ENCODE measurements at regions not wholly inside any gene's neighbourhood (a gene's known extent, or its start where the extent isn't known, plus 50 kb on each side); places are given as distances from the start of the nearest gene placed in this dataset.
A peak's percentile ranks its signal among the peaks of the same experiment; 100 is the strongest.
"Not testable (repeated sequence)": the region's sequence is repeated elsewhere in the genome, so short reads cannot be mapped to it uniquely, and the experiment has no call there.

DNA sequence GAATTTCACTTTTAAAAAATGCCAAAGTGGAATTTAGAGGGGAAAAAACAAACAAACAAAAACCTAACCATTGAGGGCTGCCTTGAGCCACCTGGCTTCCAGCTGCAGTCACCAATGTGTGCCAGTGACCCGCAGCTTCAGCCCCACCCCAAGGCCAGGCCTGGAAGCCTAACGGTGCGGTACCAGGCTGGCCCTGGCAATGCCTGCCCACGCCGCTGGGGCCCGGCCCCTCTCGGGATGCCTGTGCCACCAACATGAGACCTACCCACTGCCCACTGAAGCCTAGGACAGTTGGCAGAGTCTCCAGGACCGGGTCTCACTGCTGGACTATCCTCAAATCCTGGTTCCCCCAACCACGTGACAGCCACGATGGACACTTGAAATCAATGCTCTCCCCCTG is 96.6 kb downstream of the NCOR2 start:
- TF ChIP-seq, protein P1, sequence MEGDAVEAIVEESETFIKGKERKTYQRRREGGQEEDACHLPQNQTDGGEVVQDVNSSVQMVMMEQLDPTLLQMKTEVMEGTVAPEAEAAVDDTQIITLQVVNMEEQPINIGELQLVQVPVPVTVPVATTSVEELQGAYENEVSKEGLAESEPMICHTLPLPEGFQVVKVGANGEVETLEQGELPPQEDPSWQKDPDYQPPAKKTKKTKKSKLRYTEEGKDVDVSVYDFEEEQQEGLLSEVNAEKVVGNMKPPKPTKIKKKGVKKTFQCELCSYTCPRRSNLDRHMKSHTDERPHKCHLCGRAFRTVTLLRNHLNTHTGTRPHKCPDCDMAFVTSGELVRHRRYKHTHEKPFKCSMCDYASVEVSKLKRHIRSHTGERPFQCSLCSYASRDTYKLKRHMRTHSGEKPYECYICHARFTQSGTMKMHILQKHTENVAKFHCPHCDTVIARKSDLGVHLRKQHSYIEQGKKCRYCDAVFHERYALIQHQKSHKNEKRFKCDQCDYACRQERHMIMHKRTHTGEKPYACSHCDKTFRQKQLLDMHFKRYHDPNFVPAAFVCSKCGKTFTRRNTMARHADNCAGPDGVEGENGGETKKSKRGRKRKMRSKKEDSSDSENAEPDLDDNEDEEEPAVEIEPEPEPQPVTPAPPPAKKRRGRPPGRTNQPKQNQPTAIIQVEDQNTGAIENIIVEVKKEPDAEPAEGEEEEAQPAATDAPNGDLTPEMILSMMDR (IDR thresholded peaks at IDR 0.05; ENCODE audit: extremely low read depth, insufficient read depth, missing control alignments) = no peak
- in situ Hi-C loops (cut with MboI; ENCODE audit: low pct_unique_long_range_greater_than_20kb, low sequenced_read_pairs, unreplicated experiment) = no loop called here
- no peak for DNase-seq (ENCODE audit: low spot score)

DNA sequence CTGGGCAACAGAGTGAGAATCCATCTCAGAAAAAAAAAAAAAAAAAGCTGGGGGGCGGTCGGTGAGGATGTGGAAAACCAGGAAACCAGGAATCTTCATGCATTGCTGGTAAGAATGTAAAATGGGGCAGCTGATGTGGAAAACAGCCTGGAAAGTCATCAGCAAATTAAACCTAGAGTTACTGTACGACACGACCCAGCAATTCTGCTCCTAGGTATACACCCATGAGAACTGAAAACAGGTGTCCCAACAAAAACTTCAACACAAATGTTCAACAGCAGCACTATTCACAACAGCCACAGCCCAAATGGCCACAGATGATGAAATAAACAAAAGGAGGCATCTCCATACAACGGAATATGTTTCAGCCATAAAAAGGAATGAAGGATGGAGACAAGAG is 97.3 kb downstream of the NCOR2 start:
- TF ChIP-seq, protein P1 (IDR thresholded peaks at IDR 0.05; ENCODE audit: extremely low read depth, insufficient read depth, missing control alignments) = no peak
- no peak for DNase-seq (ENCODE audit: low spot score)
- in situ Hi-C loops (cut with MboI; ENCODE audit: low pct_unique_long_range_greater_than_20kb, low sequenced_read_pairs, unreplicated experiment) = no loop called here

DNA sequence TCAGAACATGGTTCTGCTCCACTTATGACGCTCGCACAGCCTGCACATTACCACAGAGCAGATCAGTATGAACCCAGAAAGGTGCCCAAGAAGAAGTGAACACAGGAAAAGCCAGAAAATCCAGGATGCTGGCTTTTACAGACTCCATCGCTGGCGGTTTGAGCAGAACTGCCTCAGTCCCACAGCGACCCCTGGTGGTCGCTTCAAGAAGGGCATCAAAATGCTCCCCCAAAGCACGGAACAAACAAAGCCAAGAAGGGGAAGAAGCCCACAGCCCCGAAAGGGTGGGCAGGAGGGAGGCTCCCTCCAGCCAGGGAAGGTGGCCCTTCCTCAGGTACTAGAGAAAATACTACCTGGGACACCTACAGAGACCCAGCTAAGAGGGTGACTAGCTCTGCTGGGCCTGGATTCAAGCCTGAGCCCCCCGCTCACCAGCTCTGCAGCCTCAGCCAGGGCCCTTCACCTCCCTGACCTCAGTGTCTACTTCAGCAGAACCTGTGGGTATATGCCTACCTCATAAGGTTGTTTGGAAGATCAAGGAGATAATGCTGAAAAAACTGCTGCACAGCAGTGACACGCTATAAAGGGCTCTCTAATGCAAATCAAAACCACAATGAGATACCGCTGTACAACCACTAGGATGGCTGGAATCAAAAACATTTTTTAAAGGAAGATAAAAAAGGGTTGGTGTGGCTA is 98.1 kb downstream of the NCOR2 start:
- DNase-seq (ENCODE audit: low spot score) = no peak
- in situ Hi-C loops (cut with MboI; ENCODE audit: low pct_unique_long_range_greater_than_20kb, low sequenced_read_pairs, unreplicated experiment) = no loop called here
- TF ChIP-seq, protein P1 (IDR thresholded peaks at IDR 0.05; ENCODE audit: extremely low read depth, insufficient read depth, missing control alignments) = peak; percentile 61

DNA sequence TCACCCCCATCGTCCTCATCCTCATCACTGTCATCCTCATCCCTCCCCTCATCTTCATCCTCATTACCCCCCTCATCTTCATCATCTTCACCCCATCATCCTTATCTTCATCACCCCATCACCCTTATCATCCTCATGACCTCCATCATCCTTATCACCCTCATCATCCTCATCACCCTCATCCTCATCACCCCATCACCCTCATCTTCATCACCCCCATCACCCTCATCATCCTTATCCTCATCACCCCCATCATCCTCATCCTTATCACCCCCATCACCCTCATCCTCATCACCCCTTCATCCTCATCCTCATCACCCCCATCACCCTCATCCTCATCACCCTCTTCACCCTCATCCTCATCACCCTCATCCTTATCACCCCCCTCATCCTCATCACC is 99.9 kb downstream of the NCOR2 start:
- DNase-seq (ENCODE audit: low spot score) = not testable (repeated sequence)

DNA sequence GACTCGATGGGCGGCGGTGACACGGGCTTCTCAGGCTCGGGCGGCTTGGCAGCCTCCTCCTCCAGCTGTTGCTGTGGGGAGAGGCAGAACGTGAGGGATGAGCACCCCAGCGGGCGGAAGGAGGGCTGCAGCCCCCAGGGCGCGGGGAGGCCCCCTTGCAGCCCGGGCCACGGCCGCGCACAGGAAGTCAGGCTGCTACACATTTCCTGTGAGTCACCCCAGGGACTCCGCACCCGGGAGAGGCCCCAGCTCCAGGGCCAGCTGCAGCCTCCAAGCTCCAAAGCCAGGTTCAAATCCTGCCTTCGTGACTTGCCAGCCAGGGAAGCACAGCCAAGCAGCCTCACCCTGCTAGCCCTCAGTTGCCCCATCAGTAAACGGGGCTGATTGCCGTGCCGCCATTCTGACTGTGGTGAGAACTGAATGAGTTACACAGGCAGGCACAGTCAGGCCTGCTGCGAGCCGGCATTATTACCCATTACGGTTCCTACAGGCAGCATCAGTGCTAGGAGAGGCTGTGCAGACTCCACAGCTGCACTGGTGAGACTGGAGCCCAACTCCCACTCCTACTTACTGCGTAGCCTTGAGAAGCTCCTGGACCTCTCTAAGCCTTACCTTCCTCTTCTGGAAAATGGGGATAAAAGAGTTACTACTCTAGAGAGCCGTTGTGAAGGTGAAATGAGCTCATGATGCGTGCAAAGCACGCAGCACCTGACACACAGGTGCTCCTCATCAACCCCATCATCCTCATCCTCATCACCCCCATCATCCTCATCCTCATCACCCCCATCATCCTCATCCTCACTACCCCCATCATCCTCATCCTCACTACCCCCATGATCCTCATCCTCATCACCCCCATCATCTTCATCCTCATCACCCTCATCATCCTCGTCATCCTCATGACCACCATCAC is 100.9 kb downstream of the NCOR2 start:
- in situ Hi-C loops (cut with MboI; ENCODE audit: low pct_unique_long_range_greater_than_20kb, low sequenced_read_pairs, unreplicated experiment) = no loop called here
- peak; percentile 89 for DNase-seq (ENCODE audit: low spot score)
- TF ChIP-seq, protein P1 (IDR thresholded peaks at IDR 0.05; ENCODE audit: extremely low read depth, insufficient read depth, missing control alignments) = peak; percentile 49

More for the DNA sequence above, 99.9 kb downstream of the NCOR2 start:
- in situ Hi-C loops (cut with MboI; ENCODE audit: low pct_unique_long_range_greater_than_20kb, low sequenced_read_pairs, unreplicated experiment) = not testable (repeated sequence)

DNA sequence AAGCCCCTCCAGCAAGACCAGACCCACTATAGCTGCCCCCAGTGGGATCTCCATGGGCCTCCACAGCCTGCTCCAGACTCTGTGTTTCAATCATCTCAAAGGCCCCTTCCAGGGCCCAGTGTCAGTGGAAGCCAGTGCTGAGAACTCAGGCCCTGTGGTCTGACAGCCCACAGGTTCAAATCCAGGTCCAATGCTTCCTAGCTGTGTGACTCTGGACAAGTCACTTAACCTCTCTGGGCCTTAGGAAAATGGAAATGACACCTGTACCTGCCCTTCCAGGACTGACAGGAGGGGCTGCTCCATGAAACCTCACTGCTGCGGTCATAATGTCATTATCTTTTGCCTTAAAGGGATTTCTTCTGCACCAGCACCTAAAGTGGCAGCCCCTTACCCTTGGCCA is 101.9 kb downstream of the NCOR2 start:
- in situ Hi-C loops (cut with MboI; ENCODE audit: low pct_unique_long_range_greater_than_20kb, low sequenced_read_pairs, unreplicated experiment) = no loop called here
- DNase-seq (ENCODE audit: low spot score) = no peak
- TF ChIP-seq, protein P1 (IDR thresholded peaks at IDR 0.05; ENCODE audit: extremely low read depth, insufficient read depth, missing control alignments) = no peak

DNA sequence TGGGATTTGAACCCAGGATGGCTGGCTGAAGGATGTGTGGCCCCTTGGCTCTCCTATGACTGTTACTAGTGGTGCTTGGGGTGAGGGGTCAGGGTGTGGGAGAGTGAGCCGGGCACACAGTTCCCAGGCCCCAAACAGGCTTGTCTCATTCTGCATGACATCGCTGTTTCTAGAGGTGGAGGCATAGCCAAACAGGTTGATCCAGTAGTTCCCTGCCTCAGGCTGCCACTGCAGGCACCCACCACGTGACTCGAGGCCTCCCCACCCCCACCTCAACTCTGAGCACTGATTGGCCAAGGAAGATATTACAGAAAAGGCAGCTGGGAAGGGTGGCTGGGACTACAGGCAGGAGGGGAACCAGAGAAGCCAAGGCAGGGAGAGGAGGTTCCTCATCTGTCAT is 102.6 kb downstream of the NCOR2 start:
- in situ Hi-C loops (cut with MboI; ENCODE audit: low pct_unique_long_range_greater_than_20kb, low sequenced_read_pairs, unreplicated experiment) = no loop called here
- TF ChIP-seq, protein P1 (IDR thresholded peaks at IDR 0.05; ENCODE audit: extremely low read depth, insufficient read depth, missing control alignments) = no peak
- DNase-seq (ENCODE audit: low spot score) = no peak

All from GM13977 (cell line).